ENCODE measurements at regions not wholly inside any gene's neighbourhood (a gene's known extent, or its start where the extent isn't known, plus 50 kb on each side); places are given as distances from the start of the nearest gene placed in this dataset.
A peak's percentile ranks its signal among the peaks of the same experiment; 100 is the strongest.
"Not testable (repeated sequence)": the region's sequence is repeated elsewhere in the genome, so short reads cannot be mapped to it uniquely, and the experiment has no call there.

- in situ Hi-C loops (cut with HindIII; ENCODE audit: low sequenced_read_pairs): no loop called here
- TF ChIP-seq CTCF (IDR thresholded peaks at IDR 0.05; ENCODE audit: low read depth, low read length): no peak
- no peak for DNase-seq (ENCODE audit: low read depth, low spot score)
- H3K4me3 ChIP-seq (ENCODE audit: low read depth, low read length): no peak overlapping the region
Measured at GRCh38 chr12:91695964-91696363, 449.7 kb downstream of the BTG1 start.

GRCh38 chr12:91695406-91695805, 450.2 kb downstream of the BTG1 start:
- DNase-seq (ENCODE audit: low read depth, low spot score); H3K4me3 ChIP-seq (ENCODE audit: low read depth, low read length); in situ Hi-C loops (cut with HindIII; ENCODE audit: low sequenced_read_pairs): not testable (repeated sequence)

- DNase-seq (ENCODE audit: low read depth, low spot score): no peak
- H3K4me3 ChIP-seq (ENCODE audit: low read depth, low read length): no peak overlapping the region
- in situ Hi-C loops (cut with HindIII; ENCODE audit: low sequenced_read_pairs): no loop called here
- TF ChIP-seq CTCF (IDR thresholded peaks at IDR 0.05; ENCODE audit: low read depth, low read length): no peak
Measured at GRCh38 chr12:91690531-91690930, 455.1 kb downstream of the BTG1 start.

GRCh38 chr12:91687052-91688017, 458.3 kb downstream of the BTG1 start:
- DNase-seq (ENCODE audit: low read depth, low spot score): peak; percentile 6
- no peak overlapping the region for H3K4me3 ChIP-seq (ENCODE audit: low read depth, low read length)
- in situ Hi-C loops (cut with HindIII; ENCODE audit: low sequenced_read_pairs): no loop called here
- no peak for TF ChIP-seq CTCF (IDR thresholded peaks at IDR 0.05; ENCODE audit: low read depth, low read length)

GRCh38 chr12:91685917-91686316, 459.7 kb downstream of the BTG1 start:
- peak; percentile 41 for DNase-seq (ENCODE audit: low read depth, low spot score)
- H3K4me3 ChIP-seq (ENCODE audit: low read depth, low read length): no peak overlapping the region
- no peak for TF ChIP-seq CTCF (IDR thresholded peaks at IDR 0.05; ENCODE audit: low read depth, low read length)
- in situ Hi-C loops (cut with HindIII; ENCODE audit: low sequenced_read_pairs): no loop called here

- in situ Hi-C loops (cut with HindIII; ENCODE audit: low sequenced_read_pairs): no loop called here
- no peak overlapping the region for H3K4me3 ChIP-seq (ENCODE audit: low read depth, low read length)
- no peak for TF ChIP-seq CTCF (IDR thresholded peaks at IDR 0.05; ENCODE audit: low read depth, low read length)
- DNase-seq (ENCODE audit: low read depth, low spot score): no peak
Measured at GRCh38 chr12:91681751-91682150, 463.9 kb downstream of the BTG1 start.

- TF ChIP-seq CTCF (IDR thresholded peaks at IDR 0.05; ENCODE audit: low read depth, low read length): no peak
- DNase-seq (ENCODE audit: low read depth, low spot score): no peak
- no peak overlapping the region for H3K4me3 ChIP-seq (ENCODE audit: low read depth, low read length)
- in situ Hi-C loops (cut with HindIII; ENCODE audit: low sequenced_read_pairs): no loop called here
Measured at GRCh38 chr12:91680864-91681263, 464.8 kb downstream of the BTG1 start.
